ENCODE measurements at regions not wholly inside any gene's neighbourhood (a gene's known extent, or its start where the extent isn't known, plus 50 kb on each side); places are given as distances from the start of the nearest gene placed in this dataset.
A peak's percentile ranks its signal among the peaks of the same experiment; 100 is the strongest.
"Not testable (repeated sequence)": the region's sequence is repeated elsewhere in the genome, so short reads cannot be mapped to it uniquely, and the experiment has no call there.

DNA sequence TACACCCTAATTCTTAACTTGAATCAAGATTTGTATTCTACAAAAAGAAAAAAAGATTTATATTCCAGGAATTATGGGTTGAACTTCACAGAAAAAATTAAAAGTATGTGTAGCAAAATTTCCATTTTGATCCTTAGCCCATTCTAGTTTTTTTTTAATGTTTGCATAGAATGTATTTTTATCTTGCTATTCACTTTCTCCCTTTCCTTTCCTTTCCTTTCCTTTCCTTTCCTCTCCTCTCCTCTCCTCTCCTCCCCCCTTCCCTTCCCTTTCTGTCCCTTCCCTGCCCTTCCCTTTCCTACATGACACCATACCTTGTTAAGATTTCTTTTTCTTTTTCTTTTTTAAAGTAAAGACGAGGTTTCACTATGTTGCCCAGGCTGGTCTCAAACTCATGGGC lies 542.5 kb upstream of the PTGER4 start:
- no peak for DNase-seq (ENCODE audit: low read depth)

GRCh38 chr5:40134883-40135520 lies 544.7 kb upstream of the PTGER4 start:
- no peak for DNase-seq (ENCODE audit: low read depth)

DNA sequence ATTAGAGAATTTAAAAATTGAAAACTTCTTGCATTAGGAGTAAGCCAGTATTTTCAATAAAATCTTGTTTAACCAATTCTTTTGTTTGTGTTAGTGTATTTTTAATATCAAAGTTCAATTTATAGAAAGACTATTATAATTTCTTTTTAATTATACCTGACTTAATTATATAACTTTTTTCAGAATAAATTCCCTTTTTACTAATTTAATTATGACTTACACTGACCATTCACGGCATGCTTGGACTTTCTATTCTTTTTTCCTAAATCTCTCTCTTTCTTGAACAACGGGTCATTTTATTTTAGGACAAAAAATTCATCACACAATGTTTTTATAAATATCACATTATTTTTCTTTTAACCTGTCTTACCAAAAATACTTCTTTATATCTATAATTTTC lies 555.3 kb upstream of the PTGER4 start:
- peak; percentile 47 for DNase-seq (ENCODE audit: low read depth)

DNA sequence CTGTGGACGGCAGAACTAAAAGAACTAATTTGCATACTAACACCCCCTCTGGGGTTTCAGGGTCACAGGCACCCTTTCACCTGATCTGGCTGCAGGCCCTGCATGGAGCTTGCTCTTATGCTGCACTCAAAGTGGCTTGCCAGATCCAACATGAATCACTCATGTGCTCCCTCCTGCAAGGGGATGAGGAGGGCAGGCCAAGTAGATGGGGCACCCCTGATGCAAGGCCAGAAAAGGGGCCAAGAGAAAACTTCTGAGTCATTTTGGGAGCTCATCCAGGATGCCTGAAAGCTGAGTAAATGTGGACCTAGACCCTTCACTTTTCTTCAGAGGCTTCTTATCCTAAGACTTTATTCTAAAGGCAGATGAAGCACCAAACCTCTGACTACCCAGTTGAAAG lies 558.5 kb upstream of the PTGER4 start:
- no peak for DNase-seq (ENCODE audit: low read depth)

GRCh38 chr5:40112875-40113274 lies 566.8 kb upstream of the PTGER4 start:
- no peak for DNase-seq (ENCODE audit: low read depth)

- not testable (repeated sequence) for DNase-seq (ENCODE audit: low read depth)
These were observed 568.7 kb upstream of the PTGER4 start for GRCh38 chr5:40111036-40111435.

DNA sequence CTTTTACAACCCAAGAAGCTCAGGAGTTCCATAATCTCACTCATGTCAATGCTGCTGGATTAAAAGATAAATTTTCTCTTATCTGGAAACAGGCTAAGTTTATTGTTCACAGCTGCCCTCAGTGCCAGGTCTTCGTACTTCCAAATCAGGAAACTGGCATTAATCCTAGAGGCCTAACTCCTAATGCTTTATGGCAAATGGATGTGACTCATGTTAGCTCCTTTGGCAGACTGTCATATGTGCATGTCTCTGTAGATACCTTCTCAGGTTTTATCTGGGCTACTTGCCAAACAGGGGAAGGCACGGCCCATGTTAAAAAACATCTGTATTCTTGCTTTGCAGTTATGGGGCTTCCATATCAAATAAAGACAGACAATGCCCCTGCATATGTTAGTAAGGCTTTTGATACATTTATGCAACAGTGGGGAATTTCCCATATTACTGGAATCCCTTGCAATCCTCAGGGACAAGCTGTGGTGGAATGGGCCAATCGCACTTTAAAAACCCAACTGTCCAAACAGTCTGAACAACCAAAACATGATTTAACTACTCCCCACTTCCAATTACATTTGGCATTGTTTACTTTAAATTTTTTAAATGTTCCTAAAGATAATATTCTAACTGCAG lies 570.8 kb upstream of the PTGER4 start:
- peak; percentile 9 for DNase-seq (ENCODE audit: low read depth)

- not testable (repeated sequence) for DNase-seq (ENCODE audit: low read depth)
These were observed 571.9 kb upstream of the PTGER4 start for GRCh38 chr5:40107786-40108185.

- no peak for DNase-seq (ENCODE audit: low read depth)
These were observed 572.9 kb upstream of the PTGER4 start for GRCh38 chr5:40106847-40107246.

- DNase-seq (ENCODE audit: low read depth) = no peak
These were observed 581.4 kb upstream of the PTGER4 start for GRCh38 chr5:40098313-40098712.

GRCh38 chr5:40093550-40093949 lies 586.2 kb upstream of the PTGER4 start:
- no peak for DNase-seq (ENCODE audit: low read depth)

DNA sequence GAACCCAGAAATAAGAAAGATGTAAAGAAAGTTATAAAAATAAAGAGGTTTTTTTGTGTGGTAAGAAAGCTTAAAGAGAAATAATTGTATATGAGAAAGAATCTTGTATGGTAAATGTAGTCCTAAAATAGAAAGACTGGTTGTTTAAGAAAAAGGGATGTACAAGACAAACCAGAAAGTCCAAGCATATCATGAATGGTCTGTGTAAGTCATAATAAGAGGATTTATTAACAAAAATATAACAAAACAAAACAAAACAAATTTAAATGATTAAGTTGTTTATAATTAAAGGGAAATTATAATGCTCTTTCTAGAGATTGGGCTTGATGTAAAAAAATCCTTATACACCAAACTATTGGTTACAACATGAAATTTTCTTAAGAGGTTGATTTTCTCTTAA lies 590.4 kb upstream of the PTGER4 start:
- peak; percentile 49 for DNase-seq (ENCODE audit: low read depth)

GRCh38 chr5:40084614-40085013 lies 595.1 kb upstream of the PTGER4 start:
- no peak for DNase-seq (ENCODE audit: low read depth)

GRCh38 chr5:40082313-40082712 lies 597.4 kb upstream of the PTGER4 start:
- no peak for DNase-seq (ENCODE audit: low read depth)

DNA sequence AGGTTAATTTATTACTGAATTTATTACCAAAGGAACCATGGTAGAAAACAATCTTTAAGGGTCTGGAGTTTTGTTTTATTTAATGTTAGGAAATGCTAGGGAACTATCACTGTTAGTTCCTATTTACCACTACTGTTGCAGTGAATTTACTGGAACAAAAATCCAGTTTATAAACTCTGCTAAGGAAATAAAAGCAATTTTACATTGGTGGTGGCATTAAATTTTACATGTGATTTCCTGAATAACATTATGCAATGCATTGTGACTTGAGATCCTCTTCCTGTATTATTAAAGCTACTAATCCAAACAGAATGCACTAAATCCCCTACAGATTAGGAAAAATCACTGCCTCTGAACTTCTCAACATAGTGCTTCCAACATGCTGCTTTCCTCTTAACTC lies 599.5 kb upstream of the PTGER4 start:
- DNase-seq (ENCODE audit: low read depth) = no peak

- peak; percentile 6 for DNase-seq (ENCODE audit: low read depth)
These were observed 600.7 kb upstream of the PTGER4 start for GRCh38 chr5:40078898-40079575.

- no peak for DNase-seq (ENCODE audit: low read depth)
These were observed 604.9 kb upstream of the PTGER4 start for GRCh38 chr5:40074826-40075225.

DNA sequence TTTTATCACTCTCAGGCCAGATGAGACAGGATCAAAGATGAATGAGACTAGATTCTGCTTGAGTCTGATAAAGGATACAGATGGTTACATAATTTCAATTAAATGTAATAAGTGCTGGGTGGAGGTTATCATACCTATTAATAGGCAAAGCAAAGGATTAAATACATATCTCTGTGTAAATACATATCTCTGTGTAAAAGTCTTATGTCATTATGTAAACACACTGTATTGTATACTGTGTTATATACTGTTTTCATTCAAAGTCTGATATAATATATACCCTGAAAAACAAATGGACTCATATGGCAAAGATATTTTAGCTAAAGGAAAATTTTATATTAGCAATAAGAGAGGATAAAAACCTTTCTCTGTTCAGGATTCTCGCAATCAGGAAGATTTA lies 605.8 kb upstream of the PTGER4 start:
- DNase-seq (ENCODE audit: low read depth) = no peak

- peak; percentile 28 for DNase-seq (ENCODE audit: low read depth)
These were observed 607.8 kb upstream of the PTGER4 start for GRCh38 chr5:40071870-40072269.

- no peak for DNase-seq (ENCODE audit: low read depth)
These were observed 613.1 kb upstream of the PTGER4 start for GRCh38 chr5:40066616-40067015.

- DNase-seq (ENCODE audit: low read depth) = peak; percentile 53
These were observed 626.9 kb upstream of the PTGER4 start for GRCh38 chr5:40052808-40053207.

- peak; percentile 82 for DNase-seq (ENCODE audit: low read depth)
These were observed 622.0 kb upstream of the DAB2 start for GRCh38 chr5:40046792-40047191.

DNA sequence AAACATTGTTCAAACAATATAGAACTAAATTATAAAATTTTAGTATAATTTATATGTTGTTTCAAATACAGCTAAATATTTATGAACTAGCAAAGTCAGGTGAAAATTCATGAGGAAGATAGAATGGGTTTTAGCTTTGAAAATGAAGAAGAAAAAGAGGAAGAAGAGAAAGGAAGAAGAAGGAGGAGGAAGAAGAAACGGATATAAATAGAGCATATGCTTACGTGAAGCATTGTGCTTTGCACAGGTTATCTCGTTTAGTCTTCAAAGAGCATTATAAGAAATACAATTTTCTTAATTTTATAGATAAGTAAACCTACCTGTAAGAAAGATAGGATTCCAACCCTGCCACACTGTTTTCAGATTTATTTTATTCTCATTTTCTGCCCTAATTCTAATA lies 620.6 kb upstream of the DAB2 start:
- no peak for DNase-seq (ENCODE audit: low read depth)

DNA sequence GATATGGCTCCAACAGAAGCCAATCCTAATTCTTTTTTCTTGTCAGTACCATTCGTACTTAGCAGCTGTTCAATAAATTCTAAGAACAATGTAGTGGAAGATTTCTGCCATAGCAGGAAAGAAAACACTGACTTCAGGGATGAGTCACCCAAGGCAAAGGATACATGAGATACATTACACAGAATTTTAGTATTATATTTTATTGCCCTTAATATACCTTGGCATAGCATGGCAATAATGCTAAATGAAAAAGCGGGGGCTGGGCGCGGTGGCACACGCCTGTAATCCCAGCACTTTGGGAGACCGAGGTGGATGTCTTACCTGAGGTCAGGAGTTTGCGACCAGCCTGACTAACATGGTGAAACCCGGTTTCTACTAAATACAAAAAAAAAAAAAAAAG lies 619.1 kb upstream of the DAB2 start:
- DNase-seq (ENCODE audit: low read depth) = peak; percentile 36
